GM23338 (cell line): ENCODE measurements at regions not wholly inside any gene's neighbourhood (a gene's known extent, or its start where the extent isn't known, plus 50 kb on each side); places are given as distances from the start of the nearest gene placed in this dataset.

Experiments used
- CTCF ChIP-seq, 2 experiments: fragments of 200-600 bp in 1 of 2; sonication (generic) in 1 of 2; conservative IDR thresholded peaks; 2 replicates each; pipeline versions ENCODE4 v1.5.1 to v1.6.1; 2016 to 2017; ENCODE audit warnings: antibody characterized with exemption in 2 of 2, low read depth in 2 of 2, mild to moderate bottlenecking in 2 of 2, moderate library complexity in 1 of 2
- EZH2 ChIP-seq: fragments of 200-600 bp; sonication (generic); IDR thresholded peaks from one replicate; pipeline ENCODE4 v1.8.0; 2017; ENCODE audit warnings: antibody characterized with exemption, mild to moderate bottlenecking, low read depth; ENCODE audit not compliant: unreplicated experiment
- JUNB ChIP-seq: IDR thresholded peaks from one replicate; pipeline ENCODE4 v1.6.1; 2016; ENCODE audit warnings: antibody characterized with exemption; ENCODE audit not compliant: unreplicated experiment
- POLR2AphosphoS5 ChIP-seq: IDR thresholded peaks from 2 replicates; pipeline ENCODE4 v1.6.1; 2016; ENCODE audit warnings: antibody characterized with exemption, low read depth
- REST ChIP-seq: IDR thresholded peaks from one replicate; pipeline ENCODE4 v1.6.1; 2018; ENCODE audit warnings: antibody characterized with exemption; ENCODE audit not compliant: unreplicated experiment
- ZNF331 ChIP-seq: fragments of 250-450 bp; sonication (Bioruptor Pico); IDR thresholded peaks from 2 replicates; pipeline ENCODE4 v1.5.0; 2020; ENCODE audit warnings: low read depth, mild to moderate bottlenecking, moderate library complexity

- no peak for TF ChIP-seq POLR2AphosphoS5
- TF ChIP-seq CTCF (conservative IDR thresholded peaks at IDR 0.05; ENCODE audit: low read depth in 2 of 2): no peak
- TF ChIP-seq JUNB: no peak
- TF ChIP-seq EZH2: no peak
- no peak for TF ChIP-seq ZNF331 (CRISPR knock-in tag)
- no peak for TF ChIP-seq REST
Observed at GRCh38 chr12:28746734-28747325, 402.2 kb upstream of the FAR2 start.
